ENCODE measurements at regions not wholly inside any gene's neighbourhood (a gene's known extent, or its start where the extent isn't known, plus 50 kb on each side); places are given as distances from the start of the nearest gene placed in this dataset.

GRCh38 chr4:154084864-154085263 is 296.0 kb upstream of the SFRP2 start:
- 92 to 100% methylated on average over 1 of the region's 1 CpG for WGBS, 2 donors
- H3K4me3 ChIP-seq (ENCODE audit: low read depth, poor library complexity, severe bottlenecking): no peak overlapping the region
- TF ChIP-seq CTCF (IDR thresholded peaks at IDR 0.05): no peak
- no peak for TF ChIP-seq POLR2A (IDR thresholded peaks at IDR 0.05)
- DNase-seq (ENCODE audit: low spot score in 2 of 2): no peak
- intact Hi-C loops (cut with DNase I; ENCODE audit: low total_unique reads): no loop called here

DNA sequence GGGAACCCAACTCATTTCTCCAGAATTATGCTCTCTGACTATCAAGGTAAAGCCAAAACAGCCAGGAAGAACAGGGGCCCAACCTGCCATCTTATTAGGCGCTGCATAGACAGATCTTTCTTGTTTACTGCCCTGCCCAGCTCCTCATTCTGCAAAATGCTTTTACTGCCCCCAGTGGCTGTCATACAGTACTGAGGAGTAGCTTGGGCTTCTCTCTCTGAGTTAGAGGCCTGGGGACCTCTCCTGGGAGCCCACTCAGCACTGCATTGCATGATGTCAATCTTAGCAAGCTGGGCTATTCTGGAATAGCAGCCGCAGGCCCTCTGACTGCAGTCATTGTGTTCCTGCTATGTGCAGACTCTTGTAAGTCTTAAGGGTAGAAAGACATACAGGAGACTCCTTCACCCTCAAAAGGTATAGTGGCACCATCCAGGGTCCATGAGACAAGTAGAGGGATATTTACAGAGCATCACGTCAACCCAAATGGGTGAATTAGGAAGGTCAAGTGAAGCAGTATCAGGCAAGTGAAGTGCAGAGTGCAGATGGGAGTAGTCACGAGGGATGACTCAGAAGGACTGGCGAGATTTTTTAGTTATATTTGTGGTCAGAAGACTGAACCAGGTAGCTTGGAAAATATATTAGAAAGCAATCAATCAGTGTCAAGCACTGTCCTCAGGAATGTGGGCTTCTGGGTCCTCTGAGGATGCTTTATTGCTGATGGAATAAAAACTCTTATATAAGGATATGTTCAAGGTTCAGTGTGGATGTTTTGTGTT is 294.1 kb upstream of the SFRP2 start:
- DNase-seq (ENCODE audit: low spot score in 2 of 2): no peak
- TF ChIP-seq CTCF (IDR thresholded peaks at IDR 0.05): no peak
- TF ChIP-seq POLR2A (IDR thresholded peaks at IDR 0.05): no peak
- intact Hi-C loops (cut with DNase I; ENCODE audit: low total_unique reads): no loop called here
- no peak overlapping the region for H3K4me3 ChIP-seq (ENCODE audit: low read depth, poor library complexity, severe bottlenecking)
- WGBS, 2 donors: 80 to 87% methylated on average over 5 of the region's 5 CpGs

GRCh38 chr4:154081391-154081790 is 292.5 kb upstream of the SFRP2 start:
- DNase-seq (ENCODE audit: low spot score in 2 of 2): no peak
- intact Hi-C loops (cut with DNase I; ENCODE audit: low total_unique reads): no loop called here
- 88 to 93% methylated on average over 2 of the region's 2 CpGs for WGBS, 2 donors
- TF ChIP-seq POLR2A (IDR thresholded peaks at IDR 0.05) (no peak), CTCF (IDR thresholded peaks at IDR 0.05) (no peak)
- no peak overlapping the region for H3K4me3 ChIP-seq (ENCODE audit: low read depth, poor library complexity, severe bottlenecking)

- WGBS, 2 donors: 77 to 89% methylated on average over 8 of the region's 8 CpGs
- no peak for DNase-seq (ENCODE audit: low spot score in 2 of 2)
- H3K4me3 ChIP-seq (ENCODE audit: low read depth, poor library complexity, severe bottlenecking): no peak overlapping the region
- intact Hi-C loops (cut with DNase I; ENCODE audit: low total_unique reads): loop anchor here (5.0 kb wide), 1 partner anchor 1244 kb away; no protein-coding TSS in a partner anchor
- TF ChIP-seq POLR2A (IDR thresholded peaks at IDR 0.05): no peak
Observed at GRCh38 chr4:154078504-154079350, 289.8 kb upstream of the SFRP2 start.

GRCh38 chr4:154076921-154077320 is 288.0 kb upstream of the SFRP2 start:
- TF ChIP-seq POLR2A (IDR thresholded peaks at IDR 0.05): no peak
- TF ChIP-seq CTCF (IDR thresholded peaks at IDR 0.05): no peak
- no peak for DNase-seq (ENCODE audit: low spot score in 2 of 2)
- WGBS, 2 donors: 73 to 79% methylated on average over 4 of the region's 4 CpGs
- intact Hi-C loops (cut with DNase I; ENCODE audit: low total_unique reads): loop anchor here (5.0 kb wide), 1 partner anchor 1245 kb away; no protein-coding TSS in a partner anchor
- no peak overlapping the region for H3K4me3 ChIP-seq (ENCODE audit: low read depth, poor library complexity, severe bottlenecking)

- intact Hi-C loops (cut with DNase I; ENCODE audit: low total_unique reads): no loop called here
- WGBS, 2 donors: 51 to 55% methylated on average over 4 of the region's 4 CpGs
- H3K4me3 ChIP-seq (ENCODE audit: low read depth, poor library complexity, severe bottlenecking): no peak overlapping the region
- no peak for DNase-seq (ENCODE audit: low spot score in 2 of 2)
- TF ChIP-seq POLR2A (IDR thresholded peaks at IDR 0.05): no peak
- no peak for TF ChIP-seq CTCF (IDR thresholded peaks at IDR 0.05)
Observed at GRCh38 chr4:154073107-154073822, 284.4 kb upstream of the SFRP2 start.

Data from lower leg skin (tissue), 4 donors.